GM21529 (cell line): ENCODE measurements at regions not wholly inside any gene's neighbourhood (a gene's known extent, or its start where the extent isn't known, plus 50 kb on each side); places are given as distances from the start of the nearest gene placed in this dataset.
"Not testable (repeated sequence)": the region's sequence is repeated elsewhere in the genome, so short reads cannot be mapped to it uniquely, and the experiment has no call there.

Experiments used
- ATAC-seq: cut with Tn5 transposase; IDR thresholded peaks from one replicate; pipeline ENCODE4 v1.9.1; 2021; ENCODE audit not compliant: unreplicated experiment

GRCh38 chr7:19537942-19538401 is 170.9 kb downstream of the POLR1F start:
- no peak for ATAC-seq

- no peak for ATAC-seq
These were observed 175.6 kb downstream of the POLR1F start for GRCh38 chr7:19533266-19533665.

GRCh38 chr7:19530852-19531251 is 178.0 kb downstream of the POLR1F start:
- ATAC-seq: no peak

- no peak for ATAC-seq
These were observed 178.6 kb downstream of the POLR1F start for GRCh38 chr7:19530261-19530660.

GRCh38 chr7:19526639-19527038 is 182.2 kb downstream of the POLR1F start:
- ATAC-seq: no peak

GRCh38 chr7:19522486-19522885 is 186.4 kb downstream of the POLR1F start:
- ATAC-seq: no peak

GRCh38 chr7:19520392-19520791 is 188.4 kb downstream of the POLR1F start:
- no peak for ATAC-seq

- ATAC-seq: no peak
These were observed 189.3 kb downstream of the POLR1F start for GRCh38 chr7:19519443-19520021.

- not testable (repeated sequence) for ATAC-seq
These were observed 191.3 kb downstream of the POLR1F start for GRCh38 chr7:19517546-19517945.

GRCh38 chr7:19508821-19509220 is 200.0 kb downstream of the POLR1F start:
- no peak for ATAC-seq

- ATAC-seq: no peak
These were observed 200.7 kb downstream of the POLR1F start for GRCh38 chr7:19508124-19508523.

- ATAC-seq: peak; percentile 77
These were observed 216.9 kb downstream of the POLR1F start for GRCh38 chr7:19491821-19492452.

GRCh38 chr7:19491371-19491770 is 217.5 kb downstream of the POLR1F start:
- no peak for ATAC-seq

GRCh38 chr7:19489162-19489820 is 219.5 kb downstream of the POLR1F start:
- no peak for ATAC-seq

GRCh38 chr7:19488056-19488455 is 220.8 kb downstream of the POLR1F start:
- ATAC-seq: no peak

GRCh38 chr7:19482628-19483027 is 226.2 kb downstream of the POLR1F start:
- no peak for ATAC-seq

GRCh38 chr7:19480383-19480782 is 228.5 kb downstream of the POLR1F start:
- no peak for ATAC-seq

- no peak for ATAC-seq
These were observed 238.8 kb downstream of the POLR1F start for GRCh38 chr7:19470031-19470430.

- no peak for ATAC-seq
These were observed 243.0 kb downstream of the POLR1F start for GRCh38 chr7:19465861-19466260.

GRCh38 chr7:19464751-19465150 is 244.1 kb downstream of the POLR1F start:
- no peak for ATAC-seq

GRCh38 chr7:19464241-19464640 is 244.6 kb downstream of the POLR1F start:
- ATAC-seq: no peak

GRCh38 chr7:19463581-19463980 is 245.3 kb downstream of the POLR1F start:
- ATAC-seq: no peak
